Activated CD4-positive, alpha-beta T cell treated with anti-CD3 and anti-CD28 coated beads, Interleukin-2, amount 50 U/mL, for 1 hour (primary cell): ENCODE measurements at regions not wholly inside any gene's neighbourhood (a gene's known extent, or its start where the extent isn't known, plus 50 kb on each side); places are given as distances from the start of the nearest gene placed in this dataset.

Source experiments
- DNase-seq: peaks from one replicate; pipeline ENCODE4 v3.0.0-alpha.2; 2020

- no peak for DNase-seq
Measured at GRCh38 chr21:43301409-43302061, 125.4 kb downstream of the SIK1 start.

- no peak for DNase-seq
Measured at GRCh38 chr21:43300496-43301408, 126.2 kb downstream of the SIK1 start.

GRCh38 chr21:43299441-43300277, 127.3 kb downstream of the SIK1 start:
- no peak for DNase-seq

GRCh38 chr21:43298546-43299440, 128.1 kb downstream of the SIK1 start:
- DNase-seq = no peak

GRCh38 chr21:43297989-43298388, 128.9 kb downstream of the SIK1 start:
- DNase-seq = no peak

- no peak for DNase-seq
Measured at GRCh38 chr21:43297391-43297981, 128.7 kb downstream of the CRYAA start.

GRCh38 chr21:43295066-43295958, 126.5 kb downstream of the CRYAA start:
- no peak for DNase-seq

GRCh38 chr21:43294194-43294902, 125.5 kb downstream of the CRYAA start:
- no peak for DNase-seq

GRCh38 chr21:43292866-43293142, 124.0 kb downstream of the CRYAA start:
- no peak for DNase-seq

GRCh38 chr21:43292041-43292865, 123.4 kb downstream of the CRYAA start:
- DNase-seq = no peak

GRCh38 chr21:43291347-43291950, 122.6 kb downstream of the CRYAA start:
- DNase-seq = no peak

- DNase-seq = no peak
Measured at GRCh38 chr21:43290421-43291346, 121.9 kb downstream of the CRYAA start.

GRCh38 chr21:43289966-43290365, 121.2 kb downstream of the CRYAA start:
- no peak for DNase-seq

- DNase-seq = no peak
Measured at GRCh38 chr21:43289442-43289841, 120.6 kb downstream of the CRYAA start.

GRCh38 chr21:43287795-43288755, 119.3 kb downstream of the CRYAA start:
- DNase-seq = no peak

GRCh38 chr21:43287111-43287760, 118.4 kb downstream of the CRYAA start:
- DNase-seq = no peak
